Mesodermal cell (in vitro differentiated cells): ENCODE measurements at regions not wholly inside any gene's neighbourhood (a gene's known extent, or its start where the extent isn't known, plus 50 kb on each side); places are given as distances from the start of the nearest gene placed in this dataset.

ENCODE experiments used
- H3K27ac ChIP-seq: 2 replicates; pipeline ENCODE4 v1.7.0; 2013; ENCODE audit warnings: mild to moderate bottlenecking, low read depth, low read length, moderate library complexity; ENCODE audit not compliant: severe bottlenecking
- H3K36me3 ChIP-seq: 2 replicates; pipeline ENCODE4 v1.7.1; 2013; ENCODE audit warnings: mild to moderate bottlenecking, low read length, moderate library complexity; ENCODE audit not compliant: control insufficient read depth, insufficient read depth
- H3K4me1 ChIP-seq: one replicate; pipeline ENCODE4 v1.7.1; 2013; ENCODE audit warnings: mild to moderate bottlenecking, low read length; ENCODE audit not compliant: insufficient read depth, control insufficient read depth, poor library complexity, severe bottlenecking
- H3K4me3 ChIP-seq: 2 replicates; pipeline ENCODE4 v1.7.0; 2013; ENCODE audit warnings: low read length, control low read depth, mild to moderate bottlenecking; ENCODE audit not compliant: insufficient read depth, poor library complexity, severe bottlenecking; ENCODE audit errors: extremely low read depth
- H3K9me3 ChIP-seq: 2 replicates; pipeline ENCODE4 v1.7.1; 2013; ENCODE audit warnings: mild to moderate bottlenecking, low read length, moderate library complexity; ENCODE audit not compliant: control insufficient read depth
- WGBS, 2 experiments: methylation state at CpG; one replicate each; pipeline ENCODE4 v1.1.5; 2013; ENCODE audit warnings: missing lambda C conversion rate in 2 of 2; ENCODE audit not compliant: insufficient coverage in 2 of 2; 5-methylcytosine and 5-hydroxymethylcytosine counted together

GRCh38 chr6:26205625-26206574 is 118.7 kb downstream of the HFE start:
- Histone ChIP-seq H3K4me3 (peak overlapping the region; percentile 67), H3K9me3 (no peaks in the 10 kb centered on the region), H3K36me3 (no peaks in the 10 kb centered on the region), H3K27ac (peak overlapping the region; percentile 99), H3K4me1 (peaks cover 12% of the 10 kb centered on the region)
- 15 to 19% methylated on average over 6 to 8 of the region's 18 CpGs for WGBS, 2 experiments

GRCh38 chr6:26206868-26207801 is 119.9 kb downstream of the HFE start:
- Histone ChIP-seq H3K27ac (peak overlapping the region; percentile 99), H3K4me1 (peaks cover 12% of the 10 kb centered on the region), H3K9me3 (no peaks in the 10 kb centered on the region), H3K4me3 (peak overlapping the region; percentile 67), H3K36me3 (no peaks in the 10 kb centered on the region)
- WGBS, 2 experiments, result 74 to 85% methylated on average over 4 to 5 of the region's 8 CpGs

- no peak overlapping the region for H3K27ac ChIP-seq
- H3K36me3 ChIP-seq, result no peaks in the 10 kb centered on the region
- H3K9me3 ChIP-seq, result no peaks in the 10 kb centered on the region
- no CpG with 5 or more reads among the region's 1 CpG for WGBS, 2 experiments
- H3K4me1 ChIP-seq, result peaks cover 7% of the 10 kb centered on the region
- no peak overlapping the region for H3K4me3 ChIP-seq
Observed at GRCh38 chr6:26211963-26212362, 124.7 kb downstream of the HFE start.

- no peak overlapping the region for H3K4me3 ChIP-seq
- H3K4me1 ChIP-seq, result no peaks in the 10 kb centered on the region
- H3K27ac ChIP-seq, result no peak overlapping the region
- WGBS, 2 experiments, result 60 to 100% methylated on average over 1 of the region's 2 CpGs
- H3K9me3 ChIP-seq, result no peaks in the 10 kb centered on the region
- no peaks in the 10 kb centered on the region for H3K36me3 ChIP-seq
Observed at GRCh38 chr6:26213334-26214075, 126.3 kb downstream of the HFE start.

GRCh38 chr6:26214803-26215584 is 127.8 kb downstream of the HFE start:
- H3K4me1 ChIP-seq, result no peaks in the 10 kb centered on the region
- H3K36me3 ChIP-seq, result no peaks in the 10 kb centered on the region
- peak overlapping the region; percentile 49 for H3K4me3 ChIP-seq
- peak overlapping the region; percentile 98 for H3K27ac ChIP-seq
- no peaks in the 10 kb centered on the region for H3K9me3 ChIP-seq
- 40 to 52% methylated on average over 20 to 24 of the region's 32 CpGs for WGBS, 2 experiments

- WGBS, 2 experiments, result 2 to 9% methylated on average over 21 to 26 of the region's 31 CpGs
- H3K36me3 ChIP-seq, result no peaks in the 10 kb centered on the region
- no peaks in the 10 kb centered on the region for H3K4me1 ChIP-seq
- H3K4me3 ChIP-seq, result peak overlapping the region; percentile 49
- H3K9me3 ChIP-seq, result no peaks in the 10 kb centered on the region
- peak overlapping the region; percentile 98 for H3K27ac ChIP-seq
Observed at GRCh38 chr6:26215585-26216358, 128.5 kb downstream of the HFE start.

GRCh38 chr6:26216359-26216885 is 129.2 kb downstream of the HFE start:
- Histone ChIP-seq H3K36me3 (no peaks in the 10 kb centered on the region), H3K4me1 (no peaks in the 10 kb centered on the region), H3K27ac (peak overlapping the region; percentile 98), H3K9me3 (no peaks in the 10 kb centered on the region), H3K4me3 (peak overlapping the region; percentile 49)
- 1 to 3% methylated on average over 18 to 21 of the region's 22 CpGs for WGBS, 2 experiments

- peak overlapping the region; percentile 98 for H3K27ac ChIP-seq
- H3K4me3 ChIP-seq, result peak overlapping the region; percentile 49
- H3K4me1 ChIP-seq, result no peaks in the 10 kb centered on the region
- 0 to 2% methylated on average over 36 to 41 of the region's 44 CpGs for WGBS, 2 experiments
- no peaks in the 10 kb centered on the region for H3K36me3 ChIP-seq
- H3K9me3 ChIP-seq, result no peaks in the 10 kb centered on the region
Observed at GRCh38 chr6:26216886-26217713, 129.9 kb downstream of the HFE start.
